HepG2 (cell line): ENCODE measurements at regions not wholly inside any gene's neighbourhood (a gene's known extent, or its start where the extent isn't known, plus 50 kb on each side); places are given as distances from the start of the nearest gene placed in this dataset.

Experiments used
- ATAC-seq: fragments of 200-7000 bp; cut with Tn5 transposase; 3 replicates; pipeline ENCODE4 v1.9.1; 2020; ENCODE audit warnings: mild to moderate bottlenecking, moderate library complexity
- BruUV-seq: library from RNA; stranded (reverse); fragments of 400-500 nt; replicated peaks from 2 replicates; lab custom pipeline; 2021; lab: Mats Ljungman, UMichigan
- CTCF ChIA-PET: fragments of 300-600 bp; formaldehyde crosslinking; extraction: SDS; loops from one replicate; lab custom pipeline; 2021; ENCODE audit warnings: low total read pairs, inconsistent platforms, low intra/inter-chr PET ratio; lab: Yijun Ruan, JAX
- POLR2A ChIA-PET: fragments of 350-600 bp; sonication (Branson Sonifier 250); formaldehyde crosslinking; loops from one replicate; lab custom pipeline; 2020; ENCODE audit warnings: antibody characterized with exemption, inconsistent platforms; lab: Yijun Ruan, JAX
- DNase-seq: peaks from one replicate; pipeline ENCODE4 v3.0.0-alpha.2; 2015; ENCODE audit warnings: low spot score
- FAIRE-seq: peaks from 3 replicates; lab custom pipeline; 2011; peaks lifted over from hg19 to GRCh38; lab: Jason Lieb, UNC
- H2AFZ ChIP-seq: one replicate; pipeline ENCODE4 v1.6.1; 2011; ENCODE audit warnings: low read length, inconsistent platforms
- H3K27ac ChIP-seq: fragments of 300-600 bp; 3 replicates; pipeline ENCODE4 v1.8.0; 2011; ENCODE audit warnings: mixed run types, mild to moderate bottlenecking, mixed read lengths, low read length, inconsistent platforms; ENCODE audit not compliant: insufficient read depth; ENCODE audit errors: extremely low read length
- H3K27me3 ChIP-seq, 2 experiments: fragments of 200-600 bp in 1 of 2; 2 replicates in 1 of 2; 3 replicates in 1 of 2; pipeline versions ENCODE4 v1.6.0 to v1.8.0; 2011; ENCODE audit warnings: low read length in 2 of 2, mild to moderate bottlenecking in 2 of 2, moderate library complexity in 2 of 2, inconsistent platforms in 1 of 2; ENCODE audit not compliant: insufficient read depth in 2 of 2, control insufficient read depth in 1 of 2
- H3K36me3 ChIP-seq, 2 experiments: fragments of 200-600 bp in 1 of 2; replicated peaks in 1 of 2; 2 replicates in 1 of 2; 3 replicates in 1 of 2; pipeline versions ENCODE4 v1.5.1 to v1.8.0; 2011; ENCODE audit warnings: low read length in 2 of 2, inconsistent platforms in 1 of 2; ENCODE audit not compliant: insufficient read depth in 2 of 2, control insufficient read depth in 1 of 2
- H3K4me1 ChIP-seq: 2 replicates; pipeline ENCODE4 v1.5.1; 2012; ENCODE audit warnings: low read length, inconsistent platforms; ENCODE audit not compliant: insufficient read depth
- H3K4me2 ChIP-seq: 2 replicates; pipeline ENCODE4 v1.6.0; 2011; ENCODE audit warnings: low read depth, low read length, inconsistent platforms
- H3K4me3 ChIP-seq, 3 experiments: fragments of 200-600 bp in 1 of 3; sonication (generic), shearing (Covaris generic) in 1 of 3; replicated peaks in 1 of 3; 2 replicates each; pipeline ENCODE4 v1.5.1; 2011 to 2016; ENCODE audit warnings: low read length in 3 of 3, inconsistent platforms in 2 of 3, low read depth in 2 of 3, mild to moderate bottlenecking in 2 of 3, control low read depth in 1 of 3, mixed read lengths in 1 of 3; ENCODE audit not compliant: insufficient read depth in 1 of 3
- H3K79me2 ChIP-seq: one replicate; pipeline ENCODE4 v1.6.1; 2011; ENCODE audit warnings: low read length, inconsistent platforms; ENCODE audit not compliant: insufficient read depth
- H3K9ac ChIP-seq: 2 replicates; pipeline ENCODE4 v1.6.0; 2011; ENCODE audit warnings: mild to moderate bottlenecking, low read depth, low read length, inconsistent platforms; ENCODE audit not compliant: insufficient read depth
- H3K9me3 ChIP-seq: 2 replicates; pipeline ENCODE4 v1.5.1; 2012; ENCODE audit warnings: mild to moderate bottlenecking, low read length
- H4K20me1 ChIP-seq: 2 replicates; pipeline ENCODE4 v1.6.0; 2011; ENCODE audit warnings: inconsistent platforms, mild to moderate bottlenecking, low read length, moderate library complexity; ENCODE audit not compliant: insufficient read depth
- ARID4A ChIP-seq: sonication (generic); formaldehyde crosslinking; IDR thresholded peaks from 2 replicates; pipeline ENCODE4 v1.5.0; 2020; ENCODE audit warnings: mild to moderate bottlenecking, missing genetic modification reagents, borderline replicate concordance
- EEA1 ChIP-seq: sonication (generic); formaldehyde crosslinking; IDR thresholded peaks from 2 replicates; pipeline ENCODE4 v1.5.1; 2020; ENCODE audit warnings: mild to moderate bottlenecking, missing genetic modification reagents, borderline replicate concordance
- MAFK ChIP-seq, 2 experiments: IDR thresholded peaks in 1 of 2; conservative IDR thresholded peaks in 1 of 2; 2 replicates each; pipeline ENCODE4 v1.6.1; 2011; ENCODE audit warnings: improper control_type of control experiment in 2 of 2, low read length in 2 of 2
- PHF21A ChIP-seq: sonication (generic); formaldehyde crosslinking; IDR thresholded peaks from 2 replicates; pipeline ENCODE4 v1.5.0; 2020; ENCODE audit warnings: mild to moderate bottlenecking, missing genetic modification reagents
- ZBTB1 ChIP-seq: sonication (generic); formaldehyde crosslinking; IDR thresholded peaks from 2 replicates; pipeline ENCODE4 v1.4.0; 2020; ENCODE audit warnings: missing genetic modification reagents, borderline replicate concordance
- ZNF761 ChIP-seq: sonication (generic); formaldehyde crosslinking; conservative IDR thresholded peaks from 2 replicates; pipeline ENCODE4 v1.4.0; 2020; ENCODE audit warnings: mild to moderate bottlenecking, missing genetic modification reagents
- WGBS: methylation state at CpG from one replicate; pipeline ENCODE4 v1.1.6; 2017; ENCODE audit warnings: low lambda C conversion rate; 5-methylcytosine and 5-hydroxymethylcytosine counted together
- in situ Hi-C: cut with HindIII; loops from 2 replicates; pipeline ENCODE4 v1.10.0; 2017; ENCODE audit warnings: low pct_unique_long_range_greater_than_20kb; ENCODE audit not compliant: extremely low pct_ligation_motif_present
- intact Hi-C: fragments of 100-400 bp; cut with micrococcal nuclease; formaldehyde crosslinking; loops from one replicate; pipeline ENCODE4 v1.10.0; 2022; ENCODE audit not compliant: unreplicated experiment
- TF ChIP-seq, protein P1 (sequence below): sonication (generic); formaldehyde crosslinking; IDR thresholded peaks from 2 replicates; pipeline ENCODE4 v1.4.0; 2020; ENCODE audit warnings: mild to moderate bottlenecking, missing genetic modification reagents

GRCh38 chr2:30312916-30313315 is 81.6 kb downstream of the LBH start:
- Histone ChIP-seq H3K27me3 (peaks cover 0 to under 1% of the 10 kb centered on the region in 2 experiments; a peak in 1 of 5 replicates), H3K4me2 (no peak overlapping the region), H3K9me3 (no peaks in the 10 kb centered on the region), H2AFZ (no peak overlapping the region), H3K4me1 (no peaks in the 10 kb centered on the region), H3K36me3 (no peaks in the 10 kb centered on the region)
- WGBS, result 29% methylated on average over 1 of the region's 1 CpG
- ATAC-seq, result no peak
- POLR2A ChIA-PET, result no interaction called here
- intact Hi-C loops, result no loop called here
- no peak for FAIRE-seq
- DNase-seq, result no peak
- CTCF ChIA-PET, result no interaction called here
- TF ChIP-seq ARID4A (no peak), EEA1 (no peak)
- TF ChIP-seq, protein P1, sequence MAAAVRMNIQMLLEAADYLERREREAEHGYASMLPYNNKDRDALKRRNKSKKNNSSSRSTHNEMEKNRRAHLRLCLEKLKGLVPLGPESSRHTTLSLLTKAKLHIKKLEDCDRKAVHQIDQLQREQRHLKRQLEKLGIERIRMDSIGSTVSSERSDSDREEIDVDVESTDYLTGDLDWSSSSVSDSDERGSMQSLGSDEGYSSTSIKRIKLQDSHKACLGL, result no peak
- TF ChIP-seq, all 625 proteins: peak for 0
- H4K20me1 ChIP-seq, result no peaks in the 10 kb centered on the region
- no peak overlapping the region for H3K9ac ChIP-seq
- H3K79me2 ChIP-seq, result no peaks in the 10 kb centered on the region
- in situ Hi-C loops, result no loop called here
- H3K4me3 ChIP-seq, result no peak overlapping the region
- BruUV-seq, result no TSS peak
- H3K27ac ChIP-seq, result no peak overlapping the region

DNA sequence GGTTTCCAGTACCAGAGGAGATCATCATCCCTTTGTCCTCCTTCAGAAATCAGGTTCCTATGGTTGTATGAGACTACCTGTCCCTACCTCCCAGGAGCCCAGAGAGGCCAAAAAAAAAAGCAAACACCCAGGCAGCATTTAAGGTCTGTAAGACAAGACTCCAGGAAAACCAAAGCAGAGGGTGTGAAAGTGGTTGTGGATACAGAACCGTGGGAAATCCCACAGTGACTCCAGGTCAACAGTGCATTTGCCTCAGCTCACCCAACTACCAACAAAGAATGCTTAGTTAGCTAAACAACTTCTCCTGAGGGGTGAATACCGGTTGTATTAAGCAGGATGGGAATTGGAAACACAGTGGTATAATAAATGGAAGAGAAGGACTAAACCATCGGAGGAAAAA is 83.6 kb downstream of the LBH start:
- no peak overlapping the region for H3K4me2 ChIP-seq
- no TSS peak for BruUV-seq
- no peaks in the 10 kb centered on the region for H3K36me3 ChIP-seq
- POLR2A ChIA-PET, result no interaction called here
- H3K4me3 ChIP-seq, result no peak overlapping the region
- ATAC-seq (no peak), FAIRE-seq (no peak), DNase-seq (no peak)
- in situ Hi-C loops (no loop called here), intact Hi-C loops (no loop called here)
- no peak overlapping the region for H3K27ac ChIP-seq
- WGBS, result 27% methylated on average over 3 of the region's 3 CpGs
- H3K9ac ChIP-seq, result no peak overlapping the region
- no peaks in the 10 kb centered on the region for H4K20me1 ChIP-seq
- no peak for TF ChIP-seq PHF21A
- TF ChIP-seq ZBTB1, result no peak
- TF ChIP-seq MAFK (conservative IDR thresholded peaks at IDR 0.05 in 1 of 2, IDR thresholded peaks at IDR 0.05 in 1 of 2; ENCODE audit: low read length in 2 of 2), result 0 out of 4 replicates have a peak, but pooled peaks of 1 of the 2 experiments have one; percentile 8
- TF ChIP-seq ZNF761 (CRISPR knock-in tag), result no peak
- H3K27me3 ChIP-seq, result no peaks in the 10 kb centered on the region; a peak in 1 of 5 replicates
- CTCF ChIA-PET, result no interaction called here
- no peaks in the 10 kb centered on the region for H3K4me1 ChIP-seq
- no peak overlapping the region for H2AFZ ChIP-seq
- H3K79me2 ChIP-seq, result no peaks in the 10 kb centered on the region
- H3K9me3 ChIP-seq, result no peaks in the 10 kb centered on the region
